ENCODE measurements at regions not wholly inside any gene's neighbourhood (a gene's known extent, or its start where the extent isn't known, plus 50 kb on each side); places are given as distances from the start of the nearest gene placed in this dataset.
"Not testable (repeated sequence)": the region's sequence is repeated elsewhere in the genome, so short reads cannot be mapped to it uniquely, and the experiment has no call there.

DNA sequence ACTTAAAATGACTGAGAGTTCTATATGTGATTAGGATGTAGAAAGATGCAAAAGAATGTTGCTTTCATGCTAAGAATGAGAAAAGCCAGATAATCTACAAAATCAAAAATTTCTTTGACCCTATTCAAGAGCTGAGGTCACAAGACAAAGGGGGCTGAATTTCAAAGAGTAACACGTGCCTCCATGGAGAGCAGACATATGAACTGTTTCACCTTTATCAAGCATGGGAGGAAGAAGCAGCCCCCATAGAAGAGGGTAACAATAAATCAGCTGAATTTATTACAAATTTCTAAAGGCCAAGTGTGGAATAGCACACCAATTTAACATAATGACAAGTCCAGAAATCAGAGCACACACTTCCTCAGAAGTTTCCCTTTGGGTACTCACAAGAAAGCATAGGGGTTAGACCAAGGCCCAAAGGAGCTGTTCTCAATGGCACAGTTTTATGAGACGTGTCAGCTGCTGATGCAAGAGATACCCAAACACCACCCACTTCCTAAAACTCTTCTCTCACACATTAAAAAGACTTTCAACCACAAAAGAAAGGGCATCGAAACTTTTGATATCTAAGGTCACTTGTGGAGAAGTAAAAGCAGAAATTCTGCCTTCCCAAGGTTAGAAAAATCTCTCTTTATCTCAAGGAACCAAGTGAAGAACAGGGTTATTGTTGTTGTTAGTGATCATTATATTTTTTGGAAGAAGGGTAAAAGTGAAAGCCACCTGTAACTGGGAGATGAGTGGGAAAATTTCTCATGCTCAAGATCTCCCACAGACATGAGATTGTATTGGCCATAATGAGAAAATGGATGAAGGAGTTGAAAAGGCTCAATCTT, 950.1 kb downstream of the TRIB2 start:
- TF ChIP-seq, protein P1, sequence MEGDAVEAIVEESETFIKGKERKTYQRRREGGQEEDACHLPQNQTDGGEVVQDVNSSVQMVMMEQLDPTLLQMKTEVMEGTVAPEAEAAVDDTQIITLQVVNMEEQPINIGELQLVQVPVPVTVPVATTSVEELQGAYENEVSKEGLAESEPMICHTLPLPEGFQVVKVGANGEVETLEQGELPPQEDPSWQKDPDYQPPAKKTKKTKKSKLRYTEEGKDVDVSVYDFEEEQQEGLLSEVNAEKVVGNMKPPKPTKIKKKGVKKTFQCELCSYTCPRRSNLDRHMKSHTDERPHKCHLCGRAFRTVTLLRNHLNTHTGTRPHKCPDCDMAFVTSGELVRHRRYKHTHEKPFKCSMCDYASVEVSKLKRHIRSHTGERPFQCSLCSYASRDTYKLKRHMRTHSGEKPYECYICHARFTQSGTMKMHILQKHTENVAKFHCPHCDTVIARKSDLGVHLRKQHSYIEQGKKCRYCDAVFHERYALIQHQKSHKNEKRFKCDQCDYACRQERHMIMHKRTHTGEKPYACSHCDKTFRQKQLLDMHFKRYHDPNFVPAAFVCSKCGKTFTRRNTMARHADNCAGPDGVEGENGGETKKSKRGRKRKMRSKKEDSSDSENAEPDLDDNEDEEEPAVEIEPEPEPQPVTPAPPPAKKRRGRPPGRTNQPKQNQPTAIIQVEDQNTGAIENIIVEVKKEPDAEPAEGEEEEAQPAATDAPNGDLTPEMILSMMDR (IDR thresholded peaks at IDR 0.05; ENCODE audit: borderline replicate concordance, control extremely low read depth, extremely low read depth, insufficient read depth, missing control alignments), result no peak
- no peak for DNase-seq (ENCODE audit: low spot score)
- in situ Hi-C loops (cut with MboI; ENCODE audit: low sequenced_read_pairs, unreplicated experiment), result no loop called here

DNA sequence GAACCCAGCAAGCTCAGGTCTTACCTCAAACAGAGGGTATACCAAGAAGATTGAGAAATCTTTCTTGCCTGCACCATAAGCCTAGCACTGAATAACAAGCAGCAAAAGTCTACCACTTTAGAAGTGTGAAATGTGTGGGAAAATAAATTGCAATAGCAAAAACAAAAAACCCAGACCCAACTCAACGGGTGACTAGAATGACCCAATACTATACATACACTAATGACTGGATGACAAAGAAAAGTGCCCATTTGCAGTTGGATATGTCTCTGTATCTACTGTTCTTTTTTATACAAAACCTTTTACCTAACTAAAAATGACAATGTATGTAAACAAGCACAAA, 950.6 kb downstream of the TRIB2 start:
- TF ChIP-seq, protein P1 (IDR thresholded peaks at IDR 0.05; ENCODE audit: borderline replicate concordance, control extremely low read depth, extremely low read depth, insufficient read depth, missing control alignments), result no peak
- DNase-seq (ENCODE audit: low spot score), result no peak
- in situ Hi-C loops (cut with MboI; ENCODE audit: low sequenced_read_pairs, unreplicated experiment), result no loop called here

DNA sequence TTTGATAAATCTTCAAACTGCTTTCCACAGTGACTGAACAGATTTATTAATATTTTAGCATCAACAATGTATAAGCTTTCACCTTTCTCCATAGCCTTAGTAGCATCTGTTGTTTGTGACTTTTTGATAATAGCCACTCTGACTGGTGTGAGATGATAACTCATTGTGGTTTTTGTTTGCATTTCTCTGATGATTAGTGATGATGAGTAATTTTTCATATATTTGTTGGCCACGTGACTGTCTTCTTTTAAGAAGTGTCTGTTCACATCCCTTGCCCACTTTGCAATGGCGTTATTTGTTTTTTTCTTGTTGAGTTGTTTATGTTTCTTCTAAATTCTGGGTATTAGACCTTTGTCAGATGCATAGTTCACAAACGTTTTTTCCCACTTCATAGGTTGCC, 952.9 kb downstream of the TRIB2 start:
- in situ Hi-C loops (cut with MboI; ENCODE audit: low sequenced_read_pairs, unreplicated experiment), result no loop called here
- TF ChIP-seq, protein P1 (IDR thresholded peaks at IDR 0.05; ENCODE audit: borderline replicate concordance, control extremely low read depth, extremely low read depth, insufficient read depth, missing control alignments), result no peak

DNA sequence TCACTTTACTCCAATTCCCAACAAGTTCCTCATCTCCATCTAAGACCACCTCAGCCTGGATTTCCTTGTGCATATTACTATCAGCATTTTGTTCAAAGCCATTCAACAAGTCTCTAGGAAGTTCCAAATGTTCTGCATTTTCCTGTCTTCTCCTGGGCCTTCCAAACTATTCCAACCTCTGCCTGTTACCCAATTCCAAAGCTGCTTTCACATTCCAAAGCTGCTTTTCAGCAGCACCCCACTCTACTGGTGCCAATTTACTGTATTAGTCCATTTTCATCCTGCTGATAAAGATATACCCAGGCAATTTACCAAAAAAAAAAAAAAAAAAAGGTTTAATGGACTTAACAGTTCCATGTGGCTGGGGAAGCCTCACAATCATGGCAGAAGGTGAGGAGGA, 957.1 kb downstream of the TRIB2 start:
- in situ Hi-C loops (cut with MboI; ENCODE audit: low sequenced_read_pairs, unreplicated experiment); DNase-seq (ENCODE audit: low spot score): not testable (repeated sequence)

More for the DNA sequence above, 952.9 kb downstream of the TRIB2 start:
- DNase-seq (ENCODE audit: low spot score), result no peak

DNA sequence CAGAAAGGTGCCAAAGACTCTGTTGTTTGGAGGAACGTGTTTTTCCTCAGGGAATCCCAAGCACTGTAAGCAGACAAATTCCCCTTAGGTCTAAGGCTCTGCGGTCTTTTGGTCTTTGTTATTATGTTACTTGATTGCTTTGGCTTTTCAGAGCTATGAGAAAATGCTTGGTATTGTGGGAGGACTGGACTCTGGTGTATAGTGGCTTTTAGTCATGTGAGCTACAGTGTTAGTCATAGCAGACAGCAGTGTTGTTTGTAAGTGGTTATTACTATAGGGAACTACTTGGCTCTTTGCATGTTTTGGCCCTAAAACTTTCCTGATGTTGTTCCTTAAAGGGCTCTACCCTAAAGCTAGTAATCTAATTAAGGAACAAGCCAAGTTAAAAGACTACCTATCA, 956.2 kb upstream of the LRATD1 start:
- DNase-seq (ENCODE audit: low spot score), result no peak
- TF ChIP-seq, protein P1 (IDR thresholded peaks at IDR 0.05; ENCODE audit: borderline replicate concordance, control extremely low read depth, extremely low read depth, insufficient read depth, missing control alignments), result no peak
- in situ Hi-C loops (cut with MboI; ENCODE audit: low sequenced_read_pairs, unreplicated experiment), result no loop called here

DNA sequence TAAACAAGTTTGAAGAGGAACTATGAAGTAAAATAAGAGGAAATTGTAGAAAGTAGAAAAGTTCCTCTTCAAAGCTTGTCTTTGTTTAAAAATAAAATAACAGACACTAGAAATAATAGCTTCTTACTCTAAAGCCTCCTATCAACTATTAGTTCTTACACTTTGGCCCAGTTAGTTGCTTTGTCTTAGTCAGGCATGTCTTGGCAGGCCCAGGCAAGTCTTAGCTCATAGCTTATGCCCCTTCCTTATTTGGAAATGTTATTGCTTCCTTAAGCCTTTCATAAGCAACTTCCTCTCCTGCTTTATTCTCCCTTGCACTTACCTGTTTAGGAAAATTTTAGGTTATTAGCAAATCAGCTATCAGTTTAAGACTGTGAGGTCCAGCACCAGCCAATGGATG, 950.6 kb upstream of the LRATD1 start:
- DNase-seq (ENCODE audit: low spot score), result no peak
- in situ Hi-C loops (cut with MboI; ENCODE audit: low sequenced_read_pairs, unreplicated experiment), result no loop called here
- TF ChIP-seq, protein P1 (IDR thresholded peaks at IDR 0.05; ENCODE audit: borderline replicate concordance, control extremely low read depth, extremely low read depth, insufficient read depth, missing control alignments), result no peak

DNA sequence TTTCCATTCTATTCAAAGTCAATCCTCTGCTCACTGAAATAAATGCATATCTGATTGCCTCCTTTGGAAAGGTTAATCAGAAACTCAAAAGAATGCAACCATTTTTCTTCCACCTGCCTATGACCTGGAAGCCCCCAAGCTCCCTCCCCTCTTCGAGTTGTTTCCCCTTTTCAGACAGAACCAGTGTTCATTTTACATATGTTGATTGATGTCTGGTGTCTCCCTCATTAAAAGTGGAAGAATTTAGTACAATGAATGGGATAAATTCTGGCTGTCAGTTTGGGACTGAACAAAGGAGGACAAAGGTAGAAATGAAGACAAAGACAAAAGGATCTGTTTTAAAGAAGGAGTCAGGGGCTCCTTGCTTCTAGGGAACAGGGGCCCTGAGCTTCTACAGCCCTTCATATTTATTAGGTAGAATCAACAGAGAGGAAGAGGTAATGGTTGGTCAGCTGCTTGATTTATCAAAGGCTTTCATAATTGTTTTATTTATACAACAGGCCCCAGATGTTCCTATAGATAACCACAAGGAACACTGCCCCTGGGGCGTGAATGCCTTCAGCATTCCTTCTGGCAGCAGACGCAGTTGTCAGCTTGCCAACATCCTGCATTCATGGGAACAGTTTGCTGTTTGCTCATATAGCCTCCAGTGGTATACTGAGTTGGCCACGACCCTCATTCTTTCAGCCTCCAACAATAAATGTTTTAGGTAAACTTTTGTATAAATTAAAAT, 949.8 kb upstream of the LRATD1 start:
- TF ChIP-seq, protein P1 (IDR thresholded peaks at IDR 0.05; ENCODE audit: borderline replicate concordance, control extremely low read depth, extremely low read depth, insufficient read depth, missing control alignments), result no peak
- in situ Hi-C loops (cut with MboI; ENCODE audit: low sequenced_read_pairs, unreplicated experiment), result no loop called here
- DNase-seq (ENCODE audit: low spot score), result no peak
